ENCODE measurements at regions not wholly inside any gene's neighbourhood (a gene's known extent, or its start where the extent isn't known, plus 50 kb on each side); places are given as distances from the start of the nearest gene placed in this dataset.

DNA sequence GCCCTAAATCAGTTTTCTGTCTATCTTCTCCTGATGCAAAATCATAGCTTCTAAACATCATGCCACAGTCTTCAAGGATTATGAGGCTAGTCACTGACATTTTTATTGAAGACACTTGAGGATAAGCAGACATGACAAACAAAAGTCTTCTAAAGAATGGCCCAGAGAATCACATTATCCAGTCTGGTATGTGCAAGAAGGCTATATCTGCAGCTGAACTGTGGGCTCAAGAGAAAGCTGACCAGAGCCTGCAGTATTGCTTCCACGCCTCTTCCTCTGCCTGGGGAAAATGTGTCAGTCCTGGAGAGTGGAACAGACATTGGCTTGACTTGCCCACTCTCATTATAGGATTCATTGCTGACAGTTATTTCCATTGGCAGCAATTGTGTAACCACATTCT is 553.5 kb downstream of the SPOCK3 start:
- TF ChIP-seq EZH2 (IDR thresholded peaks at IDR 0.05; ENCODE audit: insufficient read depth, poor library complexity, severe bottlenecking) (no peak), EZH2phosphoT487 (IDR thresholded peaks at IDR 0.05; ENCODE audit: insufficient read depth, low read depth) (no peak)

All from GM23248 (cell line).